ENCODE measurements at regions not wholly inside any gene's neighbourhood (a gene's known extent, or its start where the extent isn't known, plus 50 kb on each side); places are given as distances from the start of the nearest gene placed in this dataset.

DNA sequence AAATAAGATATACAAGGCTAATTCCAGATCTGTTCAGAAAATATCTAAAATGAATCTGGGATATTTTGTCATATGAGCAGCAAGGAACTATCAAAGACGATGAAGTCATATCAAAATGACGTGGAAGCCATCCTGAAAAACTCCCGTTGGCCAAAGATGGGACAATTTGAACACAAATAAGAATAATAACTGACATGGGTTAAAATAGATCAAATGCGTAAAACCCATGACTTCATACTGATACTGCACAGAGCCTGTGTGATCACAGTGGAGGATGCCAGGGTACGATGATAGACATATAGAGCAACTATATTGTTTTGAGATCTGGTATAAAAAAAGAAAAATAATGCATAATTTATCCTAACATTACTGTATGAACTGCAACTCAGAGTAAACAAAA is 51.0 kb upstream of the PIP5K1B start:
- Histone ChIP-seq H3K4me1 (no peaks in the 10 kb centered on the region), H3K36me3 (no peaks in the 10 kb centered on the region), H3K4me3 (no peak overlapping the region), H3K27ac (no peak overlapping the region), H3K9me3 (no peaks in the 10 kb centered on the region), H3K27me3 (no peaks in the 10 kb centered on the region)
- TF ChIP-seq, protein P1, sequence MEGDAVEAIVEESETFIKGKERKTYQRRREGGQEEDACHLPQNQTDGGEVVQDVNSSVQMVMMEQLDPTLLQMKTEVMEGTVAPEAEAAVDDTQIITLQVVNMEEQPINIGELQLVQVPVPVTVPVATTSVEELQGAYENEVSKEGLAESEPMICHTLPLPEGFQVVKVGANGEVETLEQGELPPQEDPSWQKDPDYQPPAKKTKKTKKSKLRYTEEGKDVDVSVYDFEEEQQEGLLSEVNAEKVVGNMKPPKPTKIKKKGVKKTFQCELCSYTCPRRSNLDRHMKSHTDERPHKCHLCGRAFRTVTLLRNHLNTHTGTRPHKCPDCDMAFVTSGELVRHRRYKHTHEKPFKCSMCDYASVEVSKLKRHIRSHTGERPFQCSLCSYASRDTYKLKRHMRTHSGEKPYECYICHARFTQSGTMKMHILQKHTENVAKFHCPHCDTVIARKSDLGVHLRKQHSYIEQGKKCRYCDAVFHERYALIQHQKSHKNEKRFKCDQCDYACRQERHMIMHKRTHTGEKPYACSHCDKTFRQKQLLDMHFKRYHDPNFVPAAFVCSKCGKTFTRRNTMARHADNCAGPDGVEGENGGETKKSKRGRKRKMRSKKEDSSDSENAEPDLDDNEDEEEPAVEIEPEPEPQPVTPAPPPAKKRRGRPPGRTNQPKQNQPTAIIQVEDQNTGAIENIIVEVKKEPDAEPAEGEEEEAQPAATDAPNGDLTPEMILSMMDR (IDR thresholded peaks at IDR 0.05), result no peak
- TF ChIP-seq EP300 (IDR thresholded peaks at IDR 0.05) (no peak), POLR2A (IDR thresholded peaks at IDR 0.05) (no peak), POLR2AphosphoS5 (IDR thresholded peaks at IDR 0.05) (no peak)
- WGBS, 5 donors, result 72 to 91% (median 75%) methylated on average over 5 of the region's 5 CpGs
- DNase-seq, result no peak
- intact Hi-C loops (cut with DNase I; ENCODE audit: low total_unique reads), result no loop called here
